ENCODE measurements at regions not wholly inside any gene's neighbourhood (a gene's known extent, or its start where the extent isn't known, plus 50 kb on each side); places are given as distances from the start of the nearest gene placed in this dataset.

DNA sequence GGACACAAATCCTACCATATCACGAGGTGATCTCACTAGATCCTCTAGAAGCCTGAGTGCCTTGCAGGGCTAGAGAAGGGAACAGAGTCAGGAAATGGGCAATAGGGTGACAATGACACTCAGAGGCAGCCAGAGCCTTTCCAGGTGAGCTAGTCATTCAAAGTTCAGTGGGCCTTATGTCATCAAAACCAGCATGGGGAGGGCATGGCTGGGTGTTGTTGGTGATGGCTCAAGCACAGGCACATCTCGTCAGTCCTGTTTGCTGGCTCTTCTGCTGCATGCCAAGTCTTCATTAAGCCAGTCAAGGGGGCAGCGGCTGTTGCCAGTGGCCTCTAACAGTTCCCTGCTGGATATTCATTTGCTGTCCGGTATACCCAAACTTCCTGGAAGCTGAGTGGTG, 99.6 kb upstream of the USP24 start (continued):
- TF ChIP-seq RAD21 (conservative IDR thresholded peaks at IDR 0.05 in 1 of 2, IDR thresholded peaks at IDR 0.05 in 1 of 2), result no peak
- no peak for TF ChIP-seq FOXS1 (CRISPR knock-in tag; IDR thresholded peaks at IDR 0.05)
- no peak for TF ChIP-seq MAZ (IDR thresholded peaks at IDR 0.05; ENCODE audit: borderline replicate concordance, low read depth, low read length)
- no peak for TF ChIP-seq CBX2 (IDR thresholded peaks at IDR 0.05; ENCODE audit: borderline replicate concordance, low read depth)

DNA sequence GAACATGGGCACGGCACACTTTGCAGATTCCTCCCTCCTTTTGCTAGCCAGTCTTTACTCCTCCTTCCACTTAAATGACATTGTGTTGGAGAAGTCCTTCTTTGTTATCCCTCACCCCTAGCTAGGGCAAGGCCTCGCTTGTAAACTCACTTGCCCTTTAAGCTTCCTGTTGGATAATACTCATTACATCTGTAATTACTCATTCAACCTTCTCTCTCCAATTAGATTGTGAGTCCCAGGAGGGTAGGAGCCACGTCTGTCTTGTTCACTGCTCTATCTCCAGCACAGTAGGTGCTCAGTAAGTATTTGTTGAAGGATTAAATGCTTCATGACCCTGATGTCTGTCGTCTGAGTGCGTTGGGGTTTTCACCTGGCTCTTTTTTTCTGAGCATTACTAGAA, 98.7 kb upstream of the USP24 start:
- H3K4me2 ChIP-seq, result no peak overlapping the region
- FAIRE-seq (no peak), ATAC-seq (no peak), DNase-seq (ENCODE audit: low read depth in 1 of 2, low spot score in 1 of 2) (no peak)
- H3K9me3 ChIP-seq, result no peaks in the 10 kb centered on the region
- CTCF ChIA-PET, result interaction anchor here (1.1 kb wide), 1 partner anchor 12 kb away, joined by 3 read pairs; no protein-coding TSS in a partner anchor
- POLR2A ChIA-PET, result no interaction called here
- H3K4me1 ChIP-seq, result peaks cover 46% of the 10 kb centered on the region
- H3K27ac ChIP-seq, result peak overlapping the region; percentile 89 to 90; a peak in 5 of 6 replicates
- WGBS (ENCODE audit: missing lambda C conversion rate), result 66% methylated on average over 5 of the region's 5 CpGs
- no peak overlapping the region for H3K4me3 ChIP-seq
- no peak for TF ChIP-seq FOXS1 (CRISPR knock-in tag; IDR thresholded peaks at IDR 0.05)
- no peak for TF ChIP-seq JUNB (IDR thresholded peaks at IDR 0.05)
- no peak for TF ChIP-seq ZSCAN20 (CRISPR knock-in tag; IDR thresholded peaks at IDR 0.05)
- TF ChIP-seq JUN (IDR thresholded peaks at IDR 0.05), result no peak
- TF ChIP-seq BHLHE40 (IDR thresholded peaks at IDR 0.05; ENCODE audit: low read depth, low read length), result no peak
- TF ChIP-seq, protein P1, sequence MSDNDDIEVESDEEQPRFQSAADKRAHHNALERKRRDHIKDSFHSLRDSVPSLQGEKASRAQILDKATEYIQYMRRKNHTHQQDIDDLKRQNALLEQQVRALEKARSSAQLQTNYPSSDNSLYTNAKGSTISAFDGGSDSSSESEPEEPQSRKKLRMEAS (IDR thresholded peaks at IDR 0.05), result no peak
- TF ChIP-seq HES2 (IDR thresholded peaks at IDR 0.05), result no peak
- no peak for TF ChIP-seq KDM1A (IDR thresholded peaks at IDR 0.05; ENCODE audit: low read depth)

DNA sequence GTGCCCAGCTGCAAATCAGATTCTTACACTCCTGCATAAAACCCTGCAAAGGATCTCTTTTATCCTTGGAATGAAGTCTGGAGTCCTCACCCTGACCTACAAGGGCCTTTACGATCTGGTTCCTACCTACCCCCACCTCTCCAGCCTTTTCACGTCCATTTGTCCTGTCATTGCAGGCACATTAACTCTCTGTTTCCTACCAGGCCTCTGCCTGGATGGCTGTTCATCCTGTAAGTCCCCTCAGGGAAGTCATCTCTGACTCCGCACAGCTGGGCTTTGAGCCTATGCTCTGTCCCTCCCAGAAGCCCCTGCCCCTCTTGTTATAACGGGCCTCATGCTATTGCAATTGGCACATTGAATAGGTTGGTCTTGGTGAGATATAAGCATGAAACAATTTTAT, 96.8 kb upstream of the USP24 start:
- H3K4me3 ChIP-seq, result no peak overlapping the region
- WGBS (ENCODE audit: missing lambda C conversion rate), result 84% methylated on average over 4 of the region's 4 CpGs
- H3K9me3 ChIP-seq, result no peaks in the 10 kb centered on the region
- DNase-seq (ENCODE audit: low read depth in 1 of 2, low spot score in 1 of 2), result no peak
- POLR2A ChIA-PET, result no interaction called here
- CTCF ChIA-PET, result interaction anchor here (1.4 kb wide), 1 partner anchor 106 kb away, joined by 3 read pairs; no protein-coding TSS in a partner anchor
- TF ChIP-seq EHF (CRISPR knock-in tag; IDR thresholded peaks at IDR 0.05), result no peak
- TF ChIP-seq BHLHE40 (IDR thresholded peaks at IDR 0.05; ENCODE audit: low read depth, low read length), result no peak
- TF ChIP-seq EP300 (IDR thresholded peaks at IDR 0.05), result no peak
- no peak for TF ChIP-seq NFE2L2 (conservative IDR thresholded peaks at IDR 0.05; ENCODE audit: low read length)
- no peak for TF ChIP-seq FOXS1 (CRISPR knock-in tag; IDR thresholded peaks at IDR 0.05)
- TF ChIP-seq HDAC2 (IDR thresholded peaks at IDR 0.05), result no peak
- no peak for TF ChIP-seq NPAS2 (CRISPR knock-in tag; IDR thresholded peaks at IDR 0.05; ENCODE audit: borderline replicate concordance)
- TF ChIP-seq CEBPB (IDR thresholded peaks at IDR 0.05), result no peak
- FAIRE-seq, result no peak
- H3K4me1 ChIP-seq, result peaks cover 44% of the 10 kb centered on the region
- H3K27ac ChIP-seq, result peak overlapping the region; percentile 89 to 90
- no peak overlapping the region; the same call in 2 of the 3 replicates for H3K4me2 ChIP-seq
- no peak for ATAC-seq

DNA sequence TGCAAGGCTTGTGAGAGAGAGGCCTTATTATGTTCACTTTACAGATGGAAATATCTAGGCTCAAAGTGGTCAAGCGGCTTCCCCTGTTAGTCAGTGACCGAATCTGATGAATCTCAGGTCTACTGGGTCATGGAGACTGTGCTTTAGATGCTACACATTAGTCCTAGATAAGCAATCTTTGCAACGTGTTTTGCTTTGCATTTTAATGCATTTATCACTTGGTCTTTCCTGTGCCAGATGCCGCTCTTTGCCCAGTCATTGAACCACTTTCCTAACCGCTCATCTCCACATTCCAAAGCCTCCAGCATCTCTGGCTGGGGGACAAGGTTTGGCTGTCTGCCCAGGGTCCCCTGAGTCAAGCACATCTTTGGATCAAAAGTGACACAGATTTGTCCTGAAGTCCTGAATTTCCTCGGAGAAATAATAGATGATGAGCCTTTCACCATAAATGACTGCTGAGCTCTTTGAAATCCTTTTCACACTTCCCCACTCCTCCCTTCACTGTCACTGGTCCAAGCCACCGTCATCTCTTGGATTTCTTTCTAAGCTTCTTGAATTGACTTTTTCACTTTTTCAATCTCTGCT, 96.0 kb upstream of the USP24 start:
- WGBS (ENCODE audit: missing lambda C conversion rate), result 5% methylated on average over 7 of the region's 7 CpGs
- DNase-seq (ENCODE audit: low read depth in 1 of 2, low spot score in 1 of 2) (peak; percentile 9 to 63), FAIRE-seq (no peak), ATAC-seq (peak; percentile 67 to 76)
- Histone ChIP-seq H3K4me1 (peaks cover 44% of the 10 kb centered on the region), H3K27ac (peak overlapping the region; percentile 89 to 90), H3K4me3 (no peak overlapping the region), H3K4me2 (peak overlapping the region; percentile 70), H3K9me3 (no peaks in the 10 kb centered on the region)
- TF ChIP-seq, protein P2, sequence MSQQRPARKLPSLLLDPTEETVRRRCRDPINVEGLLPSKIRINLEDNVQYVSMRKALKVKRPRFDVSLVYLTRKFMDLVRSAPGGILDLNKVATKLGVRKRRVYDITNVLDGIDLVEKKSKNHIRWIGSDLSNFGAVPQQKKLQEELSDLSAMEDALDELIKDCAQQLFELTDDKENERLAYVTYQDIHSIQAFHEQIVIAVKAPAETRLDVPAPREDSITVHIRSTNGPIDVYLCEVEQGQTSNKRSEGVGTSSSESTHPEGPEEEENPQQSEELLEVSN (IDR thresholded peaks at IDR 0.05; ENCODE audit: borderline replicate concordance, low read depth), result peak; percentile 12; the same call in 1 of the 2 replicates
- TF ChIP-seq MAFK (IDR thresholded peaks at IDR 0.05; ENCODE audit: partially characterized antibody) (peak; percentile 9), RAD21 (conservative IDR thresholded peaks at IDR 0.05 in 1 of 2, IDR thresholded peaks at IDR 0.05 in 1 of 2) (0 out of 5 replicates have a peak, but pooled peaks of 1 of the 2 experiments have one; percentile 11)
- TF ChIP-seq, protein P3, sequence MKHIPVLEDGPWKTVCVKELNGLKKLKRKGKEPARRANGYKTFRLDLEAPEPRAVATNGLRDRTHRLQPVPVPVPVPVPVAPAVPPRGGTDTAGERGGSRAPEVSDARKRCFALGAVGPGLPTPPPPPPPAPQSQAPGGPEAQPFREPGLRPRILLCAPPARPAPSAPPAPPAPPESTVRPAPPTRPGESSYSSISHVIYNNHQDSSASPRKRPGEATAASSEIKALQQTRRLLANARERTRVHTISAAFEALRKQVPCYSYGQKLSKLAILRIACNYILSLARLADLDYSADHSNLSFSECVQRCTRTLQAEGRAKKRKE (CRISPR knock-in tag; IDR thresholded peaks at IDR 0.05; ENCODE audit: low read depth), result no peak
- POLR2A ChIA-PET, result interaction anchor here (1.3 kb wide), 1 partner anchor 118 kb away, joined by 9 read pairs; no protein-coding TSS in a partner anchor
- CTCF ChIA-PET, result interaction anchor here (1.3 to 1.5 kb wide), 3 partner anchors 107 to 1268 kb away, joined by 3 to 4 read pairs (median 3); partner anchors contain the start of gene PLPP3
